T-helper 1 cell treated with Interleukin-12 subunit alpha and Interleukin-12 subunit beta and Interleukin-4 antibody, amounts not matched to agents 30 ng/mL and 1 ng/mL, for 36 hours (primary cell): ENCODE measurements at regions not wholly inside any gene's neighbourhood (a gene's known extent, or its start where the extent isn't known, plus 50 kb on each side); places are given as distances from the start of the nearest gene placed in this dataset.
"Not testable (repeated sequence)": the region's sequence is repeated elsewhere in the genome, so short reads cannot be mapped to it uniquely, and the experiment has no call there.

Source experiments
- intact Hi-C: fragments of 100-400 bp; cut with micrococcal nuclease; formaldehyde crosslinking; loops from one replicate; pipeline ENCODE4 v1.15.1; 2024

DNA sequence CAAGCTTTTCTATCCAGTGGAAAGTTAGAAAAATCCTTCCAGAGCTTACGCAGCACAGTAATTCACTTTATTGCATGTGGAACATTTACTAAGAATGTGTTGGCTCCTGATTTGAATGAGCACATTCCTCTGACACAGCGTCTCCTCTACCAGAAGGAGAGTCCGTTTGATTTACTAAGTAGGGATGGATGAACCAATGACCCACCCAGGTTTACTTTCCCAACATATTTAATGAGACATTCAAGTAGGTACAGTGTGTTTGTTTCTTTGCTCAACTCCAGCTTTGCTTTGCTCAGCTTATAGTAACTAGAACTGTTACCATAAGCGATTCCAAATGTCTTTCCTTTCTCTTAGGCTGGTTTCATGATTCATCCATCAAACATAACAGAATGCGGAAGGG, 161.7 kb downstream of the SMARCA1 start:
- intact Hi-C loops: no loop called here

DNA sequence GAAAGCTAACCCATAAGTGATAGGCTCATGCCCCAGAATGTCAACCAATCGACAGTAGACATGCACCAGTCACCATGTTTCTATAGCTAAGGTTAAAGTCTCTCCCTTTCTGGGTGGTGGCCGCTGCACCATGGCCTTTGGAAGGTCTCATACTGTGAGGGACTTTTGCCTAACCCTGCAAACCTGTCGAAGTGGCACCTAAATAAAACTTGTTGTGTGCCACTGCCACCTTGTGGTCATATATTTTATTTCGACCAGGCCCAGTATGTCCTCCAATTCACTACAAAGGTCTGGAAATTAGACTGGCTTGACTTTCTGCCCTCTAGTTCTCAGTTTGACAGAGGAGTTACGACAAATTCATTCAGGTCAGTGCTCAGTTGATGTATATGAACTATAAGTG, 163.1 kb downstream of the SMARCA1 start:
- intact Hi-C loops: loop anchor here (1.0 kb wide), 1 partner anchor 42 kb away; no protein-coding TSS in a partner anchor

- intact Hi-C loops: no loop called here
Measured at GRCh38 chrX:129359269-129359668, 164.0 kb downstream of the SMARCA1 start.

- intact Hi-C loops: not testable (repeated sequence)
Measured at GRCh38 chrX:129357428-129357827, 165.9 kb downstream of the SMARCA1 start.

DNA sequence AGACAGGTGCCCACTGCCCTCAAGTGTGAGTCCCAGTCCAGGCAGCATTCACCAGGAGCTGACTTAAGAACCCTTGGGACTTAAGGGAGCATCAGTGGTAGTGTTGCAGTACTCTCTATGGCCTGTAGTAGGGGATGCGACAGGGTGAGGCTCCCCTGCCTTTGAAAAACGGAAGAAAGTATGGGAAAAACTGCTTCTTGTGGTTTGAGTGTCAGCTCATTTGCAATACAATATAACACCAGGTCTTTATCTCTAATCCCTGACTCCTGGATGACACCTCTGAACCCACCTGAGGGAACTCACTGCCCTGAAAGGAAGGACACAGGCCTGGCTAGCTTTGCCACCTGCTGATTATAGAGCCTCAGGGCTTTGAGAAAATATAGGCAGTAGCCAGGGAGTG, 176.0 kb downstream of the SMARCA1 start:
- intact Hi-C loops: no loop called here

DNA sequence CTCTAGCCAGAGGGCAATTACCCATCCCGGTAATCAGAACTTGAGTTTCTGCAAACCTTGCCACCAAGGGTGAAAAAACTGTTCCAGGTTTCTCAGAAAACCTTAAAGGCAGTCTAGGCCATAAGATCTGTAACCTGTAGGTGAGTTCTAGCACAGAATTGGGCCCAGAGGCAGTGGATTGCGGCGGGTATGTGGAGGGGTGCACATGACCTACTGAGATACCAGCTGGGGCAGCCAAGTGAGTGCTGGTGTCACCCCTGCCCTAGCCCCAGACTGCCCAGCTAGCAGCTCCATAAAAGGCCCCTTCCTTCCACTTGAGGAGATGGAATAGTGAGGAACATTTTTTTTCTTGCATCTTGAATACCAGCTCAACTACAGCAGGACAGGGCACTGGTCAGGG, 176.7 kb downstream of the SMARCA1 start:
- intact Hi-C loops: no loop called here

- intact Hi-C loops: not testable (repeated sequence)
Measured at GRCh38 chrX:129337264-129337663, 186.0 kb downstream of the SMARCA1 start.

GRCh38 chrX:129323115-129323514, 200.2 kb downstream of the SMARCA1 start:
- intact Hi-C loops: no loop called here

DNA sequence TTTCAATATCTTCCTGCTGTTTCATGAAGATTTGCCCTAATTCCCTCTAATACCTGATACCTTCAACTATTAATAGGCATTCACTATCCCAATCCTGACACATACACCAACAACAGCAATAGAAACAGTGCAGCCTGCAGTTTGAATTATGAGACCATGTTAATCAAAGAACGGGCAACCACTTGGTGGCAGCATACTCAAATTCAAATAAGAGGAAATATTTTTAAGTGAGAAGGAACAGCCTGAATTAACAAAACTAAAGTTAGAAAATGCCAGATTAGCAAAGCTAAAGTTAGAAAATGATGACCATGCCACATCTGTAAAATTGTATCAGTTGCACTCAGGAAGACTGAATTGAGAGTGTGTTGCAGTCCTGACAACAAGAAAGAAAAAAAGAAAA, 204.9 kb downstream of the SMARCA1 start:
- intact Hi-C loops: loop anchor here (1.0 kb wide), 1 partner anchor 42 kb away; no protein-coding TSS in a partner anchor

- intact Hi-C loops: no loop called here
Measured at GRCh38 chrX:129316461-129316860, 206.8 kb downstream of the SMARCA1 start.

DNA sequence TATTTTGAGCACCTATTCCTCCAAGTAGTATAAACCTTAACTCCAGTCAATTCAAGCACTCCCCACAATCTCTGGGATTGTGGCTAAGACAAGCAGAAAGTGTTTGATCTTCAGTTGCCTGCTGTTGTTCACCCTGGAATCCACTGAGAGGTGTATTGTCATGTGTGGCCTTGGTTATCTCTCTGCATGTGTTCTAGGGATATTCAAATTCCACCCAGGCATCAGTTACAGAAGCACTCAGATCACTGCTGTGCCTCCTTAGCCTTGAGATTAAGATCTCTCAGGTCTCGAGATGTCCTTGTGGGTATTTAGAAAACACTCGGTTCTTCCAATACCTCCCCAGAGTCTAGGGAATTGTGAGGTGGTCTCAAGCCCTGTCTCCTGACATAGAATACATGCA, 213.3 kb downstream of the SMARCA1 start:
- intact Hi-C loops: no loop called here

DNA sequence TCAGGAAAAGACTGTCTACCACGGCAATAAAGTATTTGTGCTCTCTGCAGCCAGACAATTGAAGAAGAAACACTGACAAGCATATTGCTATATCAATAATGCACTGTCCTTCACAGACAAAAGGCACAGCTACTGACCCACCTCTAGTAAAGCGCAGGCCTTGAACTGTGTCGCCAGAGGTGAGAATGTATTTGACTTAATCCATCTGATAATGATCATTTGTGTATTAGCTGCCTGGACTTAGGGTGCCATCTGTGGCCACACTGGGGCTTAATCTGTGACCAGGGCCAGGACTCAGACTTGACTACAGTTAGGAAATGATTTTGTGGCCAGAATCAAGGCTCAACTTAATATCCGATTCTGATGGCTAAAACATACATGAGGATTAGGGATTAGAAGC, 260.4 kb downstream of the SMARCA1 start:
- intact Hi-C loops: no loop called here

DNA sequence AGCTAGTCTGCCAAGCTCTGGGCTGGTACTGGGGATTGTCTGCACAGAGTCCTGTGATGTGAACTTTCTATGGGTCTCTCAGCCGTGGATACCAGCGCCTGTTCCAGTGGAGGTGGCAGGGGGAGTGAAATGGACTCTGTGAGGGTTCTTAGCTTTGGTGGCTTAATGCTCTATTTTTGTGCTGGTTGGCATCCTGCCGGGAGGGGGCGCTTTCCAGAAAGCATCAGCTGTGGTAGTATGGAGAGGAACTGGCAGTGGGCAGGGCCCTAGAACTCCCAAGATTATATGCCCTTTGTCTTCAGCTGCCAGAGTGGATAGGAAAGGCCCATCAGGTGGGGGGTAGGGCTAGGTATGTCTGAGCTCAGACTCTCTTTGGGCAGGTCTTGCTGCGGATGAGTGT, 267.8 kb downstream of the SMARCA1 start:
- intact Hi-C loops: not testable (repeated sequence)

DNA sequence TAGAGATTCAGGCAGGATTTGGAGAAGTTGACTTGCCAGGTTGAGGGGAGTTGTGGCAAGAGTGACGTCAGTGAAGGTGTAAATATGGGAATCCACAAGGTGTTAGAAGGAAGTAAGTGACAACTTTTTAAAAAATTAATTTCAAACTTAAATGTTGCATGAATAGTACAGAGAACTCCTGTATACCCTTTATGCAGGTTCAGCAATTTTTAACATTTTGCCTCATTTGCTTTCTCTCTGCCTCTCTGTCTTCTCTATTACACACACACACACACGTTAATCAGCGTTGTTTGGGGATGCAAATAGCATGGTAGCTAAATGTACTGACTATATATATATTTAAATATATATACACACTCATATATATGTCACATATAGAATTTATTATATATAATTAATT, 273.7 kb downstream of the SMARCA1 start:
- intact Hi-C loops: no loop called here

DNA sequence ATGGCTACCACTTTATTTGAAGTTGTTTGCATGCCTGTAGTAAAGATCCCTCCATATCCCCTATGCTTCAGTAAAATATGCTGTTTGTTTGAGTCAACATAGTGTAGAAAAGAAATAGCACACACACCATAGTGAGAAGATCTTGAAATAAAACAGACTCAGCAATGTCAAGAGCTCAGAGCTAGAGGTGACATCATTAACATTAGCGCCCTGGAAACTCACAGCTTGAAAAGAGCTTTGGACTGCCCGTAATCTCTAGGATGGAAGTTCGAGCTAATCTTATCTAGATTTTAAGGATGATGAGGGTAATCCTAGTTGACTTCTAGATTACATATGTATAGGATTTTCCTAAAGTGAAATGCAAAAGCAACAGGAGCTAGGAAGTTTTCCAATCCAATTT, 275.6 kb downstream of the SMARCA1 start:
- intact Hi-C loops: no loop called here

GRCh38 chrX:129239371-129239770, 283.9 kb downstream of the SMARCA1 start:
- intact Hi-C loops: no loop called here

DNA sequence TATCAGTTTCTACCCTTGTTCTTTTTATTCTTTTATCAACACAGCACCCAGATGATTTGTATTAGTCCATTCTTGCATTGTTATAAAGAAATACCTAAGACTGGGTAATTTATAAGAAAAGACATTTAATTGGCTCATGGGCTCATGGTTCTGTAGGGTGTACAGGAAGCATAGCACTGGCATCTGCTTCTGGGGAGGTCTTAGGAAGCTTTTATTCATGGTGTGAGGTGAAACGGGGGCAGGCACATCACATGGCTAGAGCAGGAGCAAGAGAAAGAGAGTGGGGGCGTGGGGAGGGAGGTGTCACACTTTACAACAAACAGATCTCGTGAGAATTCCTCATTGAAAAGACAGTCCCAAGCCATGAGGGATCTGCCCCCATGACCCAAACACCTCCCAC, 285.3 kb downstream of the SMARCA1 start:
- intact Hi-C loops: no loop called here

DNA sequence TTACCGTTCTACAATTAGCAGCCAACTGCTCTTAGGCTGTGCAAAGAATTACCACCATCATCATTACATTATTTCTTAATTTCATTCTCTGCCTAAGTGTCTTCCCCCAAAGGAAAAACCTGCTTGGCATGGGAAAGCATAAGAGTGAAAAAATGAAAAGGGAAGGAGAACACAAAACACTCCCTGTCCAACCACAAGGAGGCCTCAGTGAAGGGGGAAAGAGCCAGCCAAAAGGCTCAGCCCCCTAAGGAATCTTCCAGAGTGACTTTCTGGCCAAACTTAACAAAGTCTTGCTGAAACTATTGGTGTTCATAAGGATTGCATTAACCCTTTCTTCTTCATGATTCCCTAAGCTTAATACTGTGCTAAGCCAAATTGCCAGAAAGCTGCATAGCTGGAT, 287.4 kb downstream of the SMARCA1 start:
- intact Hi-C loops: no loop called here

- intact Hi-C loops: no loop called here
Measured at GRCh38 chrX:129233786-129234185, 289.5 kb downstream of the SMARCA1 start.

DNA sequence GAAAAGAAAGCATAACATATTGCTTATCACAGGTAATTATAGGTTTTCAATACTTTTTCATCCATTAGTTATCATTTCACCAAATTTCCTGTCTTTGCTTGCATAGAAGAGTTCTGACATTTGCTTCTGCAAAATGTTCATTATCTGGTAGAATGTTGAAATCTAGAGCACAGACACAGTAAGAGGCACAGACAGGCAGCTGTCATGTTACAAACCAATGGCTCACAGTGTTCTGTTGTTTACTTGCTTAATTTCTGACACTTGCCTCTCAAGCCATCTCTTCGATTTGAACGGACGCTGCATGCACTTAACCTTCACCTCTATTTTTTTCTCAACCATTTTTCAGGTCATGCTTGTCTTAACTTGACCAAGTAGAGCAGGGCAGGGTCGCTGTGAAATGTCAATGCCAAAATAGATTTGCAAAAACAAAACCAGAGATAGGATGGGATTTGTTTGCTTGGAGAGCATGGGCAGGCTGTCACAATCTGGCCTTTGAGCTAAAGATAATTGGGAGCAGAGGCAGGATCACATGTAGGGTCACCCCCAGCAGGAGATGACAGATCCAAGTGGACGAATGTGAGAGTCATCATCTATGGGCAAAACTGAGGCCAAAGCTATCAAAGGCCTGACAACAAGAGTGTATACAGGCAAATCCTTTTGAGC, 292.3 kb downstream of the SMARCA1 start:
- intact Hi-C loops: no loop called here

DNA sequence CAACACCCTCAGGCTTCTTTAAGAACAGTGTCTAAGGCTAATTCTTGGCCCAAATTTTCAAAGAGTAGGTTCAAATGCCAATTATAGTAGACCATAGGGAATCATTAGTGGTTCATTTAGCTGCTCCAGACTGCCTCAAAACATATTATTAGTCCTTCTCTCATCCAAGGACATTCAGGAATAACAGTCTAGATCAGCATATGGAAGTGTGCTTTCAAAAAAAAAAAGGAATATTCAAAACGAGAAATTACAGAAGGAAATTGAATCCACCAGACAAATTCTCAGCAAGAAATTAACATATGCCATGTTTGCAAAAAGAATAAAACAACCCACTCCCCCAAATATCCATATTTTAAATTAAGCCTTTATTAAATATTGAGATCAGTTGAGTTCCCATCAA, 293.1 kb downstream of the SMARCA1 start:
- intact Hi-C loops: no loop called here

DNA sequence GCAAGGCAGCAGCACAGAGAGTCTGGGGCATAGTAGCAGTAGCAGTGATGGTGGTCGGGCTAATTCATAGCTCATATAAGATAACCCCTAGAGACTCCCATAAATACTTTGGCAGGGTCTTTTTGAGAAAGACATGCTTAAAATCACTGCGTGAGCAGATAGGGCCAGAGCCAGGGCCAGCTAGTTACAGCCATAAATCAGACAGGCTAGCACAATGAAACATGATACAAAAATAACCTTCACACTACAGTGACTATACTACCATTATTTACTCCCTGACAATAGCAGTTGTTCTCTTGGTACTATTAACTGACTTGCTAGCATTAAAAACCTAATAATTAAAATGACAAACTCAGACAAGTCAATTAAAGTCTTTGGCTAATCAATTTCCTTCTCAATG, 295.9 kb downstream of the SMARCA1 start:
- intact Hi-C loops: no loop called here

DNA sequence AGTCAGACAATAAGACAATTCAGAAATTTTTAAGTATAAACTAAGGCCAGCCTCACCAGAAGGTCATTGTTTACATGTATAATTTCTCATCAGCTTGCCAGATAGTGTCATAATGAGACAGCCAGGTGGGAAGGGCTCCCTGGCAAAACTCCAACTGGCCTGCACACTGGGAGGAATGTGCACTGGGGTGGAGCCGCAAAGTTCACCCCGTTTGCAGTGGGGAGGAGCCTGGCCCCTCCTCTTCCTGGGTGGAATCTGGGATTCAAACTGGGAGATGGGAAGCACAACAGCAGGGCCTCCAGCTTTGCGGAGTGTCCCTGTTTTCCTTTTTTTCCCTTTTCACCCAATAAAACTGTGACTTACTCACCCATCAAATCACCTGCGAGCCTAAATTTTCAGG, 329.9 kb downstream of the SMARCA1 start:
- intact Hi-C loops: no loop called here

- intact Hi-C loops: no loop called here
Measured at GRCh38 chrX:129188231-129188630, 335.1 kb downstream of the SMARCA1 start.
